ENCODE measurements at regions not wholly inside any gene's neighbourhood (a gene's known extent, or its start where the extent isn't known, plus 50 kb on each side); places are given as distances from the start of the nearest gene placed in this dataset.
"Not testable (repeated sequence)": the region's sequence is repeated elsewhere in the genome, so short reads cannot be mapped to it uniquely, and the experiment has no call there.

GRCh38 chr7:125184801-125185200, 255.2 kb upstream of the POT1 start:
- H3K27ac ChIP-seq, result no peak overlapping the region
- TF ChIP-seq CTCF (IDR thresholded peaks at IDR 0.05), result no peak
- no peak for TF ChIP-seq ZFX (IDR thresholded peaks at IDR 0.05; ENCODE audit: borderline replicate concordance)

GRCh38 chr7:125181569-125182267, 252.1 kb upstream of the POT1 start:
- H3K27ac ChIP-seq, result not testable (repeated sequence)

GRCh38 chr7:125173571-125173970, 243.9 kb upstream of the POT1 start:
- no peak for TF ChIP-seq CTCF (IDR thresholded peaks at IDR 0.05)
- no peak for TF ChIP-seq ZFX (IDR thresholded peaks at IDR 0.05; ENCODE audit: borderline replicate concordance)
- no peak overlapping the region for H3K27ac ChIP-seq

- no peak for TF ChIP-seq ZFX (IDR thresholded peaks at IDR 0.05; ENCODE audit: borderline replicate concordance)
- no peak for TF ChIP-seq CTCF (IDR thresholded peaks at IDR 0.05)
- no peak overlapping the region for H3K27ac ChIP-seq
Measured at GRCh38 chr7:125169088-125169487, 239.5 kb upstream of the POT1 start.

GRCh38 chr7:125154930-125155329, 225.3 kb upstream of the POT1 start:
- no peak overlapping the region for H3K27ac ChIP-seq
- TF ChIP-seq ZFX (IDR thresholded peaks at IDR 0.05; ENCODE audit: borderline replicate concordance) (no peak), CTCF (IDR thresholded peaks at IDR 0.05) (no peak)

- TF ChIP-seq CTCF (IDR thresholded peaks at IDR 0.05) (no peak), ZFX (IDR thresholded peaks at IDR 0.05; ENCODE audit: borderline replicate concordance) (no peak)
- no peak overlapping the region for H3K27ac ChIP-seq
Measured at GRCh38 chr7:125149151-125149550, 219.5 kb upstream of the POT1 start.

- no peak overlapping the region for H3K27ac ChIP-seq
- TF ChIP-seq ZFX (IDR thresholded peaks at IDR 0.05; ENCODE audit: borderline replicate concordance), result no peak
- TF ChIP-seq CTCF (IDR thresholded peaks at IDR 0.05), result no peak
Measured at GRCh38 chr7:125147047-125147446, 217.4 kb upstream of the POT1 start.
